ENCODE measurements at regions not wholly inside any gene's neighbourhood (a gene's known extent, or its start where the extent isn't known, plus 50 kb on each side); places are given as distances from the start of the nearest gene placed in this dataset.

- TF ChIP-seq CTCF (conservative IDR thresholded peaks at IDR 0.05; ENCODE audit: low read length): no peak
- no peak for TF ChIP-seq EZH2phosphoT487 (IDR thresholded peaks at IDR 0.05; ENCODE audit: borderline replicate concordance, low read depth, low read length)
Measured at GRCh38 chr12:98224584-98225221, 290.7 kb upstream of the TMPO start.
